GM19099 (cell line): ENCODE measurements at regions not wholly inside any gene's neighbourhood (a gene's known extent, or its start where the extent isn't known, plus 50 kb on each side); places are given as distances from the start of the nearest gene placed in this dataset.

Experiments
- POLR2A ChIP-seq: IDR thresholded peaks from 3 replicates; pipeline ENCODE4 v1.6.1; 2011; ENCODE audit warnings: low read depth; ENCODE audit not compliant: insufficient read length; ENCODE audit errors: extremely low read depth

- no peak for TF ChIP-seq POLR2A
Observed at GRCh38 chr4:124265701-124266100, 446.8 kb downstream of the ANKRD50 start.

GRCh38 chr4:124266721-124267120, 445.8 kb downstream of the ANKRD50 start:
- TF ChIP-seq POLR2A = no peak

- TF ChIP-seq POLR2A = no peak
Observed at GRCh38 chr4:124276461-124276860, 436.1 kb downstream of the ANKRD50 start.

- no peak for TF ChIP-seq POLR2A
Observed at GRCh38 chr4:124277691-124278090, 434.8 kb downstream of the ANKRD50 start.

- TF ChIP-seq POLR2A = no peak
Observed at GRCh38 chr4:124278477-124278876, 434.1 kb downstream of the ANKRD50 start.

- no peak for TF ChIP-seq POLR2A
Observed at GRCh38 chr4:124279741-124280140, 432.8 kb downstream of the ANKRD50 start.

GRCh38 chr4:124282301-124282898, 430.1 kb downstream of the ANKRD50 start:
- no peak for TF ChIP-seq POLR2A

GRCh38 chr4:124288706-124289486, 423.6 kb downstream of the ANKRD50 start:
- TF ChIP-seq POLR2A = no peak

GRCh38 chr4:124290678-124291077, 421.9 kb downstream of the ANKRD50 start:
- no peak for TF ChIP-seq POLR2A

- no peak for TF ChIP-seq POLR2A
Observed at GRCh38 chr4:124295413-124295812, 417.1 kb downstream of the ANKRD50 start.

- no peak for TF ChIP-seq POLR2A
Observed at GRCh38 chr4:124304941-124305340, 407.6 kb downstream of the ANKRD50 start.

GRCh38 chr4:124306352-124306751, 406.2 kb downstream of the ANKRD50 start:
- no peak for TF ChIP-seq POLR2A

GRCh38 chr4:124307143-124307542, 405.4 kb downstream of the ANKRD50 start:
- no peak for TF ChIP-seq POLR2A

- no peak for TF ChIP-seq POLR2A
Observed at GRCh38 chr4:124318292-124318691, 394.2 kb downstream of the ANKRD50 start.

GRCh38 chr4:124321364-124321763, 391.2 kb downstream of the ANKRD50 start:
- TF ChIP-seq POLR2A = no peak
